GM12892 (cell line): ENCODE measurements at regions not wholly inside any gene's neighbourhood (a gene's known extent, or its start where the extent isn't known, plus 50 kb on each side); places are given as distances from the start of the nearest gene placed in this dataset.

Experiments used
- DNase-seq: peaks from one replicate; pipeline ENCODE4 v3.0.0; 2011; ENCODE audit not compliant: insufficient read length
- FAIRE-seq: peaks from 2 replicates; lab custom pipeline; 2011; peaks lifted over from hg19 to GRCh38; lab: Jason Lieb, UNC
- POLR2A ChIP-seq: IDR thresholded peaks from 2 replicates; pipeline ENCODE4 v1.6.1; 2011; ENCODE audit warnings: low read depth, low read length, control low read depth
- POLR2AphosphoS5 ChIP-seq: IDR thresholded peaks from 2 replicates; pipeline ENCODE4 v1.6.1; 2011; ENCODE audit warnings: low read depth, low read length, control low read depth
- TAF1 ChIP-seq: IDR thresholded peaks from 2 replicates; pipeline ENCODE4 v1.6.1; 2011; ENCODE audit warnings: low read depth, mild to moderate bottlenecking, control low read depth, low read length, borderline replicate concordance

GRCh38 chr6:139659196-139659595 lies 284.7 kb upstream of the CITED2 start:
- TF ChIP-seq TAF1 (no peak), POLR2AphosphoS5 (no peak), POLR2A (no peak)
- no peak for DNase-seq
- FAIRE-seq: no peak

GRCh38 chr6:139657119-139657518 lies 282.7 kb upstream of the CITED2 start:
- DNase-seq (no peak), FAIRE-seq (no peak)
- TF ChIP-seq POLR2AphosphoS5: no peak
- TF ChIP-seq TAF1: no peak
- no peak for TF ChIP-seq POLR2A

- FAIRE-seq (no peak), DNase-seq (no peak)
- no peak for TF ChIP-seq POLR2AphosphoS5
- TF ChIP-seq POLR2A: no peak
- TF ChIP-seq TAF1: no peak
Observed at GRCh38 chr6:139655783-139656705, 281.6 kb upstream of the CITED2 start.

- DNase-seq (no peak), FAIRE-seq (no peak)
- TF ChIP-seq POLR2A: no peak
Observed at GRCh38 chr6:139654888-139655782, 280.7 kb upstream of the CITED2 start.

GRCh38 chr6:139654309-139654708 lies 279.9 kb upstream of the CITED2 start:
- TF ChIP-seq POLR2A: no peak
- no peak for TF ChIP-seq POLR2AphosphoS5
- TF ChIP-seq TAF1: no peak
- DNase-seq (no peak), FAIRE-seq (no peak)

- TF ChIP-seq POLR2AphosphoS5 (no peak), POLR2A (no peak), TAF1 (no peak)
- DNase-seq (no peak), FAIRE-seq (no peak)
Observed at GRCh38 chr6:139653111-139653510, 278.7 kb upstream of the CITED2 start.

GRCh38 chr6:139650941-139651340 lies 276.5 kb upstream of the CITED2 start:
- no peak for TF ChIP-seq POLR2AphosphoS5
- no peak for TF ChIP-seq POLR2A
- no peak for TF ChIP-seq TAF1
- FAIRE-seq (no peak), DNase-seq (no peak)

GRCh38 chr6:139649732-139650131 lies 275.3 kb upstream of the CITED2 start:
- DNase-seq (no peak), FAIRE-seq (no peak)
- TF ChIP-seq TAF1: no peak
- TF ChIP-seq POLR2AphosphoS5: no peak
- no peak for TF ChIP-seq POLR2A

- no peak for DNase-seq
- FAIRE-seq: no peak
- TF ChIP-seq TAF1: no peak
- no peak for TF ChIP-seq POLR2AphosphoS5
- TF ChIP-seq POLR2A: no peak
Observed at GRCh38 chr6:139649128-139649527, 274.7 kb upstream of the CITED2 start.

GRCh38 chr6:139648430-139649000 lies 274.1 kb upstream of the CITED2 start:
- FAIRE-seq: no peak
- TF ChIP-seq POLR2A: no peak
- DNase-seq: no peak

- DNase-seq: no peak
- FAIRE-seq: no peak
- no peak for TF ChIP-seq POLR2AphosphoS5
- no peak for TF ChIP-seq TAF1
- TF ChIP-seq POLR2A: no peak
Observed at GRCh38 chr6:139647841-139648240, 273.4 kb upstream of the CITED2 start.

GRCh38 chr6:139647016-139647415 lies 272.6 kb upstream of the CITED2 start:
- FAIRE-seq (no peak), DNase-seq (no peak)
- TF ChIP-seq TAF1: no peak
- TF ChIP-seq POLR2A: no peak
- TF ChIP-seq POLR2AphosphoS5: no peak
